Stimulated activated CD4-positive, alpha-beta T cell treated with anti-CD3 and anti-CD28 coated beads, Interleukin-4, amount 100 ng/mL, for 1 hour (primary cell): ENCODE measurements at regions not wholly inside any gene's neighbourhood (a gene's known extent, or its start where the extent isn't known, plus 50 kb on each side); places are given as distances from the start of the nearest gene placed in this dataset.
"Not testable (repeated sequence)": the region's sequence is repeated elsewhere in the genome, so short reads cannot be mapped to it uniquely, and the experiment has no call there.

ENCODE experiments used
- DNase-seq: peaks from one replicate; pipeline ENCODE4 v3.0.0-alpha.2; 2020

GRCh38 chr3:115254492-115255196, 107.6 kb upstream of the ZBTB20 start:
- no peak for DNase-seq

GRCh38 chr3:115255197-115255585, 108.1 kb upstream of the ZBTB20 start:
- no peak for DNase-seq

- DNase-seq, result no peak
These were observed 123.8 kb upstream of the ZBTB20 start for GRCh38 chr3:115270849-115271248.

- no peak for DNase-seq
These were observed 125.1 kb upstream of the ZBTB20 start for GRCh38 chr3:115272036-115272824.

GRCh38 chr3:115275896-115276295, 128.8 kb upstream of the ZBTB20 start:
- DNase-seq, result no peak

GRCh38 chr3:115279939-115280338, 132.9 kb upstream of the ZBTB20 start:
- no peak for DNase-seq

GRCh38 chr3:115280506-115280905, 133.4 kb upstream of the ZBTB20 start:
- no peak for DNase-seq

- no peak for DNase-seq
These were observed 134.9 kb upstream of the ZBTB20 start for GRCh38 chr3:115281697-115282675.

- DNase-seq, result no peak
These were observed 137.9 kb upstream of the ZBTB20 start for GRCh38 chr3:115284980-115285379.

- DNase-seq, result no peak
These were observed 139.6 kb upstream of the ZBTB20 start for GRCh38 chr3:115286529-115287197.

- no peak for DNase-seq
These were observed 140.1 kb upstream of the ZBTB20 start for GRCh38 chr3:115287198-115287597.

GRCh38 chr3:115292131-115292530, 145.0 kb upstream of the ZBTB20 start:
- DNase-seq, result no peak

- no peak for DNase-seq
These were observed 145.6 kb upstream of the ZBTB20 start for GRCh38 chr3:115292677-115293165.

- no peak for DNase-seq
These were observed 146.2 kb upstream of the ZBTB20 start for GRCh38 chr3:115293321-115293720.

- no peak for DNase-seq
These were observed 154.3 kb upstream of the ZBTB20 start for GRCh38 chr3:115301364-115301860.

- not testable (repeated sequence) for DNase-seq
These were observed 170.9 kb upstream of the ZBTB20 start for GRCh38 chr3:115317953-115318352.

GRCh38 chr3:115321400-115321805, 174.3 kb upstream of the ZBTB20 start:
- no peak for DNase-seq

GRCh38 chr3:115322901-115323300, 175.8 kb upstream of the ZBTB20 start:
- DNase-seq, result no peak

GRCh38 chr3:115323380-115323779, 176.3 kb upstream of the ZBTB20 start:
- no peak for DNase-seq

GRCh38 chr3:115324056-115324455, 177.0 kb upstream of the ZBTB20 start:
- DNase-seq, result no peak

GRCh38 chr3:115325539-115325938, 178.5 kb upstream of the ZBTB20 start:
- DNase-seq, result no peak

GRCh38 chr3:115330430-115330829, 183.3 kb upstream of the ZBTB20 start:
- DNase-seq, result no peak
